ENCODE measurements at regions not wholly inside any gene's neighbourhood (a gene's known extent, or its start where the extent isn't known, plus 50 kb on each side); places are given as distances from the start of the nearest gene placed in this dataset.

DNA sequence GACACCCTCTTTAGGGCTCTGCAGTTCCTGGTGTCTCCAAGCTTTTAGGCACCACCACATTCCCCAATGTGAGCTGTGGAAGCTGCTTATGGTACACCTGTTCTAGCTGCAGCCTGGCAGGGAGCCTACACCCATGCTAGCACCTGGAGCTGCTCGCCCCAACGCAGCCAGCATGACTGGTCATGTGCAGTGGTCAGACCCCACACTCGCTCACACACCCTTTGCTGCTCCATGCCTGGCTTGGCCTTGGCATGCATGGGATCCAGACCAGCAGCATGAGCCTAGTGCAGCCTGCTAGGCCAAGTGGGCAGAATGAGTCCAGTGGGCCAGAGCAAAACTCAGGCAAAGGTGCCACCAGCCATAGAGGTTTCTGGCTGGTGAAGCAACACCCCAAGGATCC lies 86.4 kb upstream of the OSBPL8 start:
- TF ChIP-seq, protein P1, sequence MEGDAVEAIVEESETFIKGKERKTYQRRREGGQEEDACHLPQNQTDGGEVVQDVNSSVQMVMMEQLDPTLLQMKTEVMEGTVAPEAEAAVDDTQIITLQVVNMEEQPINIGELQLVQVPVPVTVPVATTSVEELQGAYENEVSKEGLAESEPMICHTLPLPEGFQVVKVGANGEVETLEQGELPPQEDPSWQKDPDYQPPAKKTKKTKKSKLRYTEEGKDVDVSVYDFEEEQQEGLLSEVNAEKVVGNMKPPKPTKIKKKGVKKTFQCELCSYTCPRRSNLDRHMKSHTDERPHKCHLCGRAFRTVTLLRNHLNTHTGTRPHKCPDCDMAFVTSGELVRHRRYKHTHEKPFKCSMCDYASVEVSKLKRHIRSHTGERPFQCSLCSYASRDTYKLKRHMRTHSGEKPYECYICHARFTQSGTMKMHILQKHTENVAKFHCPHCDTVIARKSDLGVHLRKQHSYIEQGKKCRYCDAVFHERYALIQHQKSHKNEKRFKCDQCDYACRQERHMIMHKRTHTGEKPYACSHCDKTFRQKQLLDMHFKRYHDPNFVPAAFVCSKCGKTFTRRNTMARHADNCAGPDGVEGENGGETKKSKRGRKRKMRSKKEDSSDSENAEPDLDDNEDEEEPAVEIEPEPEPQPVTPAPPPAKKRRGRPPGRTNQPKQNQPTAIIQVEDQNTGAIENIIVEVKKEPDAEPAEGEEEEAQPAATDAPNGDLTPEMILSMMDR (IDR thresholded peaks at IDR 0.05; ENCODE audit: low read depth, low read length): no peak
- TF ChIP-seq POLR2A (IDR thresholded peaks at IDR 0.05; ENCODE audit: extremely low read depth, insufficient read length): no peak
- TF ChIP-seq, protein P2, sequence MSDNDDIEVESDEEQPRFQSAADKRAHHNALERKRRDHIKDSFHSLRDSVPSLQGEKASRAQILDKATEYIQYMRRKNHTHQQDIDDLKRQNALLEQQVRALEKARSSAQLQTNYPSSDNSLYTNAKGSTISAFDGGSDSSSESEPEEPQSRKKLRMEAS (IDR thresholded peaks at IDR 0.05; ENCODE audit: low read depth, low read length): no peak
